ENCODE measurements at regions not wholly inside any gene's neighbourhood (a gene's known extent, or its start where the extent isn't known, plus 50 kb on each side); places are given as distances from the start of the nearest gene placed in this dataset.

DNA sequence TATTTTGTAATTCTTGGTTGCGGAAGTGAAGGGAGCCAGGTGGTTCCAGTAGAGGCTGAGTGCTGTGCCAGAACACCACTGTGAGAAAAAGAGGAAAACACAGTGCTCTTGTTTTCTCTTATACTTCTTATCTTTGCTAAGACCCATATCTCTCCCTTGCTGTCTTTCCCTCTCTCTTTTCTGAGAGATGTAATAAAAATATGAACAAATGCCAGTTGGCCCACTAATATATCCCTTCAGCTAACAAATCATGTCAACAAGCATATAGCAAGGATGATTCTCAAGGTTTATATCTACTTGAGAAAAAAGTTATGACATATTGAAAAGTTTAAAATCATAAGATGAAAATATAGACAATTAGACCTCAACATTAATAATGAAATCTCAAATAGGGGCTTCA lies 758.3 kb downstream of the HDGFL1 start:
- DNase-seq, result no peak

DNA sequence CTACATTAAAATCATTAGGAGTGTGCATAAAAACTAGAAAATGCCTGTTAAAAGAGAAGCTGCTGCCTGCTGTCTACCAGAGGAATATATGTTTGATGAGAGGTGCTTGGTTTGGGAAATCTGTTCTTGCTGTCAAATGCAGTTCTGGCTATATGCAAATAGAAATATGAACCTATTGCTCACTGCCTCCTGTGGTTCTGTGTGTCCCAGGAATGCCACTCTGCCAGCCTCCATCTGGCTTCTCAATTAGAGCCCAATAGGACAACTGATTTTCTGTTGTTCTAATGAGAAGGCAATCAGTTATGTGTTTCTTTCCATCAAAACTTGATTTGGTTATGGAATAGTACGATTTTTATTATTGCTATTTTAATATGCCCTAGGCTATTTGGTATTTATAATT lies 759.7 kb downstream of the HDGFL1 start:
- DNase-seq, result no peak

DNA sequence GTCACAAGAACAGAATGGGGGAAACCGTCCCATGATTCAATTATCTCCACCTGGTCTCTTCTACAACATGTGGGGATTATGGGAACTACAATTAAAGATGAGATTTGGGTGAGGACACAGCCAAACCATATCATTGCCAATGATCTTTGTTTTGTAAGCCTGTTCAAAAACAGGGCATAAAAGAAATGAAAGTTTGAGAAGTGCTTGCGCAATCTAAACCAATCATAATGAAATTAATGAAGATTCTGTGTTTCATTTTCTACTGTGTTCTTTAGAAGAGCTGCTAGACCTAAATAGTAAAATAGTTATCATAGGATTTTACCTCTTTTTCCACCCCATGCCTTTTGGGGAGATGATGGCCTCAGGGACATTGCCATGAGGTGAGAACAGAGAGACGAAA lies 761.3 kb downstream of the HDGFL1 start:
- no peak for DNase-seq

GRCh38 chr6:23334360-23334759 lies 765.0 kb downstream of the HDGFL1 start:
- no peak for DNase-seq

- no peak for DNase-seq
Observed at GRCh38 chr6:23335894-23336293, 766.5 kb downstream of the HDGFL1 start.

DNA sequence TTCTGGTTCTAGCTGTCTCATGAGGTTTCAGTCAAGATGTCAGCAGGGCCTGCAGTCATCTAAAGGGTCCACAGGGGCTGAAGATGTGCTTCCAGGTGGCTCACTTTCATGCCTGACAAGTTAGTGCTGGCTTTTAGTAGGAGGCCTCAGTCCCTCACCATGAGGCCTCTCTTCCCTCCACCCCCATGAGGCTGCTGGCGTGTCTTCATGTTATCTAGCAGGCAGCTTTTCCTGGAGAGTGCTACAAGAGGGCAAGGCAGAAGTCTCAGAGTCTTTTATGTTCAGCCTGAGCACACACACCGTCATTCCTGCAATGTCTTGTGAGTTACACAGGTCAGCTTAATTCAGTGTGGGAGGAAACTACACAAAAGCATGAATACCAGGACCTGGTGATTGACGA lies 769.9 kb downstream of the HDGFL1 start:
- DNase-seq, result no peak

DNA sequence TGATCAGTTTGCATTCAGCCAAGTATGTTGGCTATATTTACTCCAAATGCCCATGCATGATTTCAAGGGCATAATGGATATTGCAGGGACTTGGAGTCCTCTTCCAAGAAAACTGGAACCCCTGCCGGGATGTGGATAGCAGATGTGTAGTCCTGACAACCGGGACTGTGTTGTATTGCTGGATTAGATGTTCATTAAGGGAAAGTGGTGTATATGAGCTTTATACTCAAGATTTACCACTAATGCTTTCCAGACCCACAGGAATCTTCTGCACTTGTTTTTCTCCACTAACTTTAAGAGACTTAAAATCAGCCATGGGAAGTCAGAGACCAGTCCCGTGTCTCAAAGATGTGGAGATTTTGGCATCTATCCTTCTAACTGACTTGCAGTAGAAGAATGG lies 770.9 kb downstream of the HDGFL1 start:
- no peak for DNase-seq

DNA sequence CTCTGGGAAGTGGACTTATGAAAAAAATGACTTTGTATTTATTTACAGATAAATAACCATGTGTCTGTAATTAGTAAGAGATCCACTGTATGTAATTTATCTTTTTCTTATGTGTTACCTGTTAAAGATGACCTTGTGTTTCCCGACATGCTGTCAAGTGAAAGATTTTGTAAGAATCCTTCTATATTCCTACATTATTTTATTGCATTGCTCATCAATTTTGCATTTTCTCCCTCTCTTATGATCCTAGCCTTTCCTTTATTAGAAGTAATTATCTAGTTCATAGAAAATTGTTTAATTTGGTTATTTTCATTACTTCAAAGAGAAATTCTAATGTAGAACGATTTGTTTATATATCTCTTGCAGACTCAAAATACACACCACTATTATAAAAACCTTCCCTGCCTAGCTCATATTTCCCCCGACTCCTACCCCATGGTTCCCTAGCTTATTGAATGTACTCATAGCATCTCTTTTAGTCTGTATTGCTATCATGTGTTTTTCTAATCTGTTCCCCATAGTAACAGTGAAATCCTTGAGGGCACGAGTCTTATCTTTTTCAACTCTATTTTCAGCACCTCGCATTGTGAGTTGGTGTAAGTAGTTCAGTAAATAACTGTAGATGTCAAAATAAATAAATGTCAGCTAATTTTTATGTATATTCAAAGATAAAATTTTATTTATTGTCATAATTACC lies 774.4 kb downstream of the HDGFL1 start:
- no peak for DNase-seq

DNA sequence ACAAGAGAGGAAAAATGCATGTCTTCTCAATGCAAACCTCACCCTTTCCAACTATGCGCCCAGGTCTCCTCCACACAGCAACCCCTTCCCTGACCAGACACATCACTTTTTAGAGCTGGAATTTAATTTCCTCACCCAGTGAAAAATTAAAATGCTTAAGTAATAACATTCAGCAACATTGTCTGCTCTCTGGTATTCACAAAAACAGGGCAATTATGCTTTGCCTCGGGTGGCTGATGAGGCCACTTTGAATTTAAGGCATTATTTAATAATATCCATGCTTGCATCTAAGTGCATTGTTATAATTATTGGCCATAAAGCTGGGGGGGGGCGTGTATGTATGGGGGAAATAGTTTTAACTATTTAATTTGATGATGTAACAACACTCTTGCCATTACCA lies 777.8 kb upstream of the NRSN1 start:
- DNase-seq, result no peak

- no peak for DNase-seq
Observed at GRCh38 chr6:23349521-23350147, 776.4 kb upstream of the NRSN1 start.

- no peak for DNase-seq
Observed at GRCh38 chr6:23350752-23351453, 775.1 kb upstream of the NRSN1 start.

DNA sequence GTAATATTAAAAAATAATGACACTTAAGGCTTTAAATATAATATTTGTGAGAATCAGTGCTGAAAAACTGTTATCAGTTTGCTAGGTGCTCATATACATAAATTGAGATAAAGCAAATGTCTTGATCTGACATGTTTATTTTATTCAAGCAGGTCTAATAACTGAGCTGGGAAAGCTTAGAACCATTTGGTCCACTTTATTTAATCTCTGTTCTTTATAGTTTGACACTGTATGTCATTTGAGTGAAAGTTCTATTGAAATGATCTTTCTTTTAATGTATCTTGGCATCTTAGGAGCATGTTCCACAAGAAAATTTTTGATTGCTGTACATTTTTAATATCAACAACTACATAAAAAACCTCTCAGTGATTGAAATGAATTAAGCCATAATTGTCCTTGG lies 772.0 kb upstream of the NRSN1 start:
- no peak for DNase-seq

DNA sequence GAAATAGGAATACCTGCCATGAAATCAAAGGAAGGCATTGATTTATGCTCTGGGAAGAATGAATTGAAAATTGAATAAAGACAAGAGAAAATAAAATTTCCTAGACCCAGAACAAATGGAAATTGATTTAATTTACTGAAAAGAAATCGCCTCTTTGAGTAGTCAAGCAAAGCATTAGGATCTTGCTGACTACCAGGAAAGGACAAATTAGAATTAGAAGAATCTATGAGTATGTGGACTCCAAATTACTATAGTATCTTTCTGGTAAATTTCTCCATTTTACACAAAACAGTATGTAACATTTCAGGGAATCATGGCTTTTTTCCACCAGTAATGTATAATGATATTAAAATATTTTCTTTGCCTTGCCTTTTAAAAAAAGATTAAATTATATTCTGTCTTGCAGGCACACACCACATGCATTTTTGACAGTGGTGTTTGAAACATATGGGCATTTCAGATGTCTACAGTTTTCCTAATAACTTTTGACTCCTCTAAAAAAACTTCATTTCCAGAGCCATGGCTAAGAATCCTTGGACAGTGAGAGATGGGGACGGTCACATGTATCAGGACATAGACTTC lies 768.7 kb upstream of the NRSN1 start:
- DNase-seq, result no peak

DNA sequence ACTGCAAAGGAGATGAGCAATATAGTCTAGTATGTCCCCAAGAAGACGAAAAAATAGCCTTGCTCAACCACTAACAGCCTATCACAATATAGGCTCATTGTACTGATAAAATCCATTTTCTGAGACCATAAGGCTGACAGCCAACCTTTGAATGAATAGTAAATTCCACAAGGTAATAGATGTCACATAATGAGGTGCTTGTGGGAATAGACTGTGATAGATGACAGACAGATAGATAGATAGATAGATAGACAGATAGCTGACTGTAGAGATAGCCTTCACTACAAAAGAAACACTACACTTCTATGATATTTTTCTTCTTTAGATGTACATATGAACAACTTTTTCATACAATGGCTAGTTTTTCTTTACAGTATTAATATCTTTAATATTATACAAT lies 760.3 kb upstream of the NRSN1 start:
- no peak for DNase-seq

GRCh38 chr6:23367311-23367710 lies 758.7 kb upstream of the NRSN1 start:
- no peak for DNase-seq

DNA sequence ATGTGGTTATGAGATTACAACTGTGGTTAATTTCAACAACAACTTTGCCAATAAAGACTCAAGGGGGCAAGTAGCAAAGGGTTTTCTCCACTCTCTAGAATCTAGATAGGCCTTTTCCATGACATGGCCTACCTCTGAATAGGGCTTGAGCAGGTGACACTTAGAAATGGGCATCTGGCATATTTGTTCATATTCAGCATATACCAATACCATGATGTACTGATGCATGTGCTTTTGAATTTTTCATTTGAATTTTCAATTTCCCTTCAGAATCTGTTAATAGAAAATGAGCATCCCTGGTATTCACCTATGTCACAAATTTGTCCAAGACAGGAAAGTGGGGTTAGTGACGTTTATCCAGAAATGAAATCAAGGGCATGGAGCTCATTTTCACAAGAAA lies 757.5 kb upstream of the NRSN1 start:
- DNase-seq, result no peak

DNA sequence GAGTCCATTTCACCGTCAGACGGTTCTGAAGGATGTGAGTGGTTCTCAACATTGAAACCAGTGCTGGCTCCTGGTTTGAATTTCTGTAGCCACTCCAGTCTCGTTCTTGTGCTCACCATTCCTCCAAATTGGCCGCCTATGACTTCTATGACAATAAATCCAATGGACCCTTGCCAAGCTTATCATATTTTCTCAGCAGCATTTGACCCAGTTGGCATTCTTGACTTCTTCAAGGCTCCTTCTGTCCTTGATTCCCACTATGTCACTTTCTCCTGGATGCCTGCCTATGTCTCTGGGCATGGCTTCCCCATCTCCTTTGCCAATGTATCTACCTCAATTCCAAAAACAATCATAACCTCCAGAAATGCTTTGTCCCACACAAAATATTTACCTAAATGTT lies 756.0 kb upstream of the NRSN1 start:
- DNase-seq, result no peak

DNA sequence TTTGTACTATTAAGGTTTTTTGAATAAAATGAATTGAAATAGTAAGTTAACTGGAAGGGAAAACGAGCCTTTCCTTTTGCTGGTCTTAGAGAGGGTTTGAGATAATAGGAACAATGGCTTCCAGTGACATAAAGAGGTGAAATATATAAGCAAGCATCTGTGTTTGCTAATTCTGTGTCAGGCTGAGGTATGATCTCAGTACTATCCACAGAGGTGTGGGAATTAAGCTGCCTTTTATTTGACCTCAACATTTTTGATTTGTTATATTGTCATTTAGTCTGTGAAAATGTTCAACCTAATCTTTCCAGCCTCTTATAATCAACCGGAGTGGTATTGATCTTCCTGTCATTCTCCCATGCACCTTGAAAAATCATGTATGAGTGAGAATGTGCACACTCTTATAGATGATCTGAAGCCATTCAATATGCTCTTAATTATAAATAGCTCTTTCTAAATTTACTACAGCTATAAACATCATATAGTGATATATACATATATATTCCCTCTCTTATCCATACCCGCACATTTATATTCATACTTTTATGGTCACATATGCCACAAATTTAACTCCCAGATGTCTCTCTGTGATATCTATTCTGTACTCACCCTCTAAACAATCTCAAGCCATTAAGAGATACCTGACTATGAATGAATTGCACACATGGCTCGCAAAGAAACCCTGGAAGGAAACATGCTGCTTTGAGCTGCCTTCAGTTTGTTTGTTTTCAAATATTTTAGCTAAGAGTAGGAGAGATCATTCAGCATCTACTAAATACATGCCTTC lies 754.7 kb upstream of the NRSN1 start:
- no peak for DNase-seq

GRCh38 chr6:23377830-23378229 lies 748.2 kb upstream of the NRSN1 start:
- no peak for DNase-seq

DNA sequence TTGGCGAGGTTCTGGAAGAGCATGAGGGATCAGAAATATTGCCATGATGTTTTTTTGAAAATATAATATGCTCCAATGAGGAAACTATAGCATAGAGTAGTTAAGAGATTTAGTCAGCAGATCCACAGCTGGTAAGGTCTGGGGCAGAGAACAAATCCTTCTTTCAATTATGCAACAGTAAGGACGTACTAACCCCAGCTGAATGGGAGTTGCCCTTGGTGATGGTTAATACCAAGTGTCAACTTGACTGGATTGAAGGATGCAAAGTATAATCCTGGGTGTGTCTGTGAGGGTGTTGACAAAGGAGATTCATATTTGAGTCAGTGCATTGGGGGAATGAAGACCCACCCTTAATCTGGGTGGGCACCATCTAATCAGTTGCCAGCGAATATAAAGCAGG lies 745.5 kb upstream of the NRSN1 start:
- no peak for DNase-seq

DNA sequence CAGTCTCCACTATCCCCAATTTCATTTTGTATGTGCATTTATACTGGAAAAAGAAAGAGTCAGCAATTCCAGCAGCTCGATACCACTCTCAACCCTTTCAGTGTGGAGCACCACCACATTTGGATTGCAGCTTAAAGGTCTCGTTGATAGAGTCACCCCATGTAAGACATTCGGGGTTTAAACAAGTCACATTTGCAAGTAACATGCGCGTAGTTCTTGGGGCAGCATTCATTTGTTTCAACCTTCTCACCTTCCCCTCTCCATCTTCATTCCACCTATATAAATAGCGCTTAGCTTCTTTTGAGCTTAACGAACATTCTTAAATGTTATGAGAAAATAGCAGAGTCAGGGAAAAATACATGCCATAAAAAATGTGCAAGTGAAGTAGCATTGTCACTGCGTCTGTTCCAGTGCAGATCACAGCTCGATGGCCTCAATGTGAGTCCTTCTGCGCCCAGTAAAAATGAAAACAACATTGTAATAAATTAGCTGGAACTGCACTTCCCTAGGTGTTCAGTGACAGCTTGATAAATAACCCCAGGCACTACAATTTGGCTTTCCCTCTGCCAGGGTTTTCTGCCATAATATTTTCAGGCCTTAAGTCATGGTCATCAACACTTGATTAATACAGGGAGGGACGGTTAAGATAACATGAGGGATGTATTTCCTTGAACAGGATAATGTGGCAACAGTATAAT lies 737.8 kb upstream of the NRSN1 start:
- DNase-seq, result no peak

DNA sequence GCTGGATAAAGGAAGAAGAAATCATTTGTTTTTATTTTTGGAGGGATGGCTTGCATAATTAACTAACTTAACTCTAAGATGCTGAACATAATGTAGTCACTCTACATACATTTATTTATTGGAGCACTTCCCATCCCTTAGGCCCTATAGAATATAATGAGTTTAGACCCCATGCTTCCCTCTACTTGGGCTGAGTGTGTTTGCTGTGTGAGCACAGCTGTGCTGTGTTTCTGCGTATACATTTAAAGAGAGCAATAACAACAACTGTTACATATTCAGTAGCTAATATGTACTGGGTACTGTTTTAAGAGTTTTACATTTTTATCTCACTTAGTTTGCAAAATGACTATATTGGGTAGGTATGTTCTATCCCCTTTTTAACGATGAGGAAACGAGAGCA lies 736.6 kb upstream of the NRSN1 start:
- no peak for DNase-seq

GRCh38 chr6:23390221-23390620 lies 735.8 kb upstream of the NRSN1 start:
- DNase-seq, result no peak

Measured in activated CD4-positive, alpha-beta T cell treated with anti-CD3 and anti-CD28 coated beads, Interleukin-2, amount 50 U/mL, for 1 hour (primary cell).